Spinal cord (tissue), 9 donors: ENCODE measurements at regions not wholly inside any gene's neighbourhood (a gene's known extent, or its start where the extent isn't known, plus 50 kb on each side); places are given as distances from the start of the nearest gene placed in this dataset.

ENCODE experiments used
- DNase-seq, 6 donors: peaks; one replicate each; pipeline versions ENCODE4 v3.0.0 to v3.0.0-alpha.2; 2013 to 2015; ENCODE audit warnings: low spot score in 6 of 6, low read depth in 4 of 6
- H3K27ac ChIP-seq: one replicate; pipeline ENCODE4 v1.5.1; 2013; ENCODE audit warnings: low read depth, low read length, control low read depth
- H3K27me3 ChIP-seq: one replicate; pipeline ENCODE4 v1.6.1; 2013; ENCODE audit warnings: low read length; ENCODE audit not compliant: control insufficient read depth, insufficient read depth
- H3K36me3 ChIP-seq: one replicate; pipeline ENCODE4 v1.6.1; 2013; ENCODE audit warnings: low read length; ENCODE audit not compliant: control insufficient read depth, insufficient read depth
- H3K4me1 ChIP-seq: one replicate; pipeline ENCODE4 v1.6.1; 2013; ENCODE audit warnings: low read length; ENCODE audit not compliant: control insufficient read depth, insufficient read depth
- H3K4me3 ChIP-seq: one replicate; pipeline ENCODE4 v1.5.1; 2013; ENCODE audit warnings: low read depth, low read length, control low read depth
- H3K9me3 ChIP-seq: one replicate; pipeline ENCODE4 v1.6.1; 2013; ENCODE audit warnings: low read length; ENCODE audit not compliant: control insufficient read depth, insufficient read depth
- WGBS: methylation state at CpG from one replicate; pipeline ENCODE4 v1.1.5; 2013; ENCODE audit warnings: missing lambda C conversion rate; ENCODE audit not compliant: insufficient coverage; 5-methylcytosine and 5-hydroxymethylcytosine counted together
- donor health status: healthy.

- Histone ChIP-seq H3K27ac (no peak overlapping the region), H3K27me3 (no peaks in the 10 kb centered on the region), H3K36me3 (no peaks in the 10 kb centered on the region), H3K4me3 (no peak overlapping the region), H3K4me1 (no peaks in the 10 kb centered on the region), H3K9me3 (no peaks in the 10 kb centered on the region)
- DNase-seq, result no peak
- no CpG with 5 or more reads among the region's 3 CpGs for WGBS
Observed at GRCh38 chr4:12957108-12957507, 527.0 kb downstream of the RAB28 start.

GRCh38 chr4:12956026-12956425 lies 528.1 kb downstream of the RAB28 start:
- no peaks in the 10 kb centered on the region for H3K27me3 ChIP-seq
- H3K9me3 ChIP-seq, result no peaks in the 10 kb centered on the region
- H3K4me3 ChIP-seq, result no peak overlapping the region
- no peaks in the 10 kb centered on the region for H3K36me3 ChIP-seq
- no peak overlapping the region for H3K27ac ChIP-seq
- no peaks in the 10 kb centered on the region for H3K4me1 ChIP-seq
- DNase-seq, result no peak
- no CpG with 5 or more reads among the region's 2 CpGs for WGBS

- no CpG with 5 or more reads among the region's 3 CpGs for WGBS
- Histone ChIP-seq H3K27me3 (no peaks in the 10 kb centered on the region), H3K4me1 (no peaks in the 10 kb centered on the region), H3K36me3 (no peaks in the 10 kb centered on the region), H3K4me3 (no peak overlapping the region), H3K27ac (no peak overlapping the region), H3K9me3 (no peaks in the 10 kb centered on the region)
- DNase-seq, result no peak
Observed at GRCh38 chr4:12949719-12950490, 534.2 kb downstream of the RAB28 start.

- H3K36me3 ChIP-seq, result no peaks in the 10 kb centered on the region
- no peaks in the 10 kb centered on the region for H3K4me1 ChIP-seq
- no peak overlapping the region for H3K27ac ChIP-seq
- H3K27me3 ChIP-seq, result no peaks in the 10 kb centered on the region
- DNase-seq, result no peak
- no CpG with 5 or more reads among the region's 4 CpGs for WGBS
- H3K4me3 ChIP-seq, result no peak overlapping the region
- no peaks in the 10 kb centered on the region for H3K9me3 ChIP-seq
Observed at GRCh38 chr4:12943069-12943468, 541.1 kb downstream of the RAB28 start.

- Histone ChIP-seq H3K4me3 (no peak overlapping the region), H3K9me3 (no peaks in the 10 kb centered on the region), H3K27ac (no peak overlapping the region), H3K4me1 (no peaks in the 10 kb centered on the region), H3K27me3 (no peaks in the 10 kb centered on the region), H3K36me3 (no peaks in the 10 kb centered on the region)
- no peak for DNase-seq
Observed at GRCh38 chr4:12933760-12934221, 550.3 kb downstream of the RAB28 start.

GRCh38 chr4:12932203-12932788 lies 551.8 kb downstream of the RAB28 start:
- Histone ChIP-seq H3K4me3 (no peak overlapping the region), H3K27ac (no peak overlapping the region), H3K4me1 (no peaks in the 10 kb centered on the region), H3K27me3 (no peaks in the 10 kb centered on the region), H3K9me3 (no peaks in the 10 kb centered on the region), H3K36me3 (no peaks in the 10 kb centered on the region)
- WGBS, result 82% methylated on average over 3 of the region's 4 CpGs
- DNase-seq, result no peak

GRCh38 chr4:12929784-12930183 lies 554.4 kb downstream of the RAB28 start:
- H3K27me3 ChIP-seq, result no peaks in the 10 kb centered on the region
- no peak overlapping the region for H3K27ac ChIP-seq
- H3K4me3 ChIP-seq, result no peak overlapping the region
- 100% methylated on average over 1 of the region's 1 CpG for WGBS
- H3K36me3 ChIP-seq, result no peaks in the 10 kb centered on the region
- no peak for DNase-seq
- H3K9me3 ChIP-seq, result no peaks in the 10 kb centered on the region
- no peaks in the 10 kb centered on the region for H3K4me1 ChIP-seq

GRCh38 chr4:12928751-12929150 lies 555.4 kb downstream of the RAB28 start:
- Histone ChIP-seq H3K27ac (no peak overlapping the region), H3K27me3 (no peaks in the 10 kb centered on the region), H3K4me1 (no peaks in the 10 kb centered on the region), H3K36me3 (no peaks in the 10 kb centered on the region), H3K9me3 (no peaks in the 10 kb centered on the region), H3K4me3 (no peak overlapping the region)
- DNase-seq, result no peak

GRCh38 chr4:12926189-12927066 lies 557.7 kb downstream of the RAB28 start:
- Histone ChIP-seq H3K27me3 (no peaks in the 10 kb centered on the region), H3K4me3 (no peak overlapping the region), H3K4me1 (no peaks in the 10 kb centered on the region), H3K27ac (no peak overlapping the region), H3K9me3 (no peaks in the 10 kb centered on the region), H3K36me3 (no peaks in the 10 kb centered on the region)
- 57% methylated on average over 1 of the region's 5 CpGs for WGBS
- peak in 1 of 6 donors; percentile 1 for DNase-seq
